ENCODE measurements at regions not wholly inside any gene's neighbourhood (a gene's known extent, or its start where the extent isn't known, plus 50 kb on each side); places are given as distances from the start of the nearest gene placed in this dataset.

DNA sequence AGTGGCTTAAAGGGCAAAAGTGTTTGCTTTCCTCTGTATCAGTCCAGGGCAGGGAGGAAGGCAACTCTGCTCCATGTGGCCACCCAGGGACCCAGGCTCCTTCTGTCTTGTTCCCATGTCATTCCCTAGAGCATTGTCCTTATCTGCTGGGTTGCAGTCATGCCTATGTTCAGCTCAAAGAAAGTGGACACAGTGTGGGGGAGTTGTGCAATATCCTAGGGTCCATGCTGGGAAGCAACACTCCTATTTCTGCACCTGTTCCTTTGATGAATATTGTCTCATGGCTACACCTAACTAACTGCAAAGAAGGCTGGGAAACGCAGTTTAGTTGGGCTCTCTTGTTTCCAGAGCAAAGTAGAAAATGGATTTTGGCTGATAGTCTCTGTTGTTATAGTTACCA is 107.0 kb upstream of the OTUD4 start:
- no peak for DNase-seq (ENCODE audit: low spot score in 2 of 2)
- intact Hi-C loops (cut with DNase I; ENCODE audit: low total_unique reads), result no loop called here
- H3K9me3 ChIP-seq, result no peaks in the 10 kb centered on the region
- no peaks in the 10 kb centered on the region for H3K4me1 ChIP-seq
- no peak overlapping the region for H3K27ac ChIP-seq
- H3K27me3 ChIP-seq, result no peaks in the 10 kb centered on the region
- TF ChIP-seq POLR2A (IDR thresholded peaks at IDR 0.05), result no peak
- TF ChIP-seq POLR2AphosphoS5 (IDR thresholded peaks at IDR 0.05), result no peak
- TF ChIP-seq, protein P1, sequence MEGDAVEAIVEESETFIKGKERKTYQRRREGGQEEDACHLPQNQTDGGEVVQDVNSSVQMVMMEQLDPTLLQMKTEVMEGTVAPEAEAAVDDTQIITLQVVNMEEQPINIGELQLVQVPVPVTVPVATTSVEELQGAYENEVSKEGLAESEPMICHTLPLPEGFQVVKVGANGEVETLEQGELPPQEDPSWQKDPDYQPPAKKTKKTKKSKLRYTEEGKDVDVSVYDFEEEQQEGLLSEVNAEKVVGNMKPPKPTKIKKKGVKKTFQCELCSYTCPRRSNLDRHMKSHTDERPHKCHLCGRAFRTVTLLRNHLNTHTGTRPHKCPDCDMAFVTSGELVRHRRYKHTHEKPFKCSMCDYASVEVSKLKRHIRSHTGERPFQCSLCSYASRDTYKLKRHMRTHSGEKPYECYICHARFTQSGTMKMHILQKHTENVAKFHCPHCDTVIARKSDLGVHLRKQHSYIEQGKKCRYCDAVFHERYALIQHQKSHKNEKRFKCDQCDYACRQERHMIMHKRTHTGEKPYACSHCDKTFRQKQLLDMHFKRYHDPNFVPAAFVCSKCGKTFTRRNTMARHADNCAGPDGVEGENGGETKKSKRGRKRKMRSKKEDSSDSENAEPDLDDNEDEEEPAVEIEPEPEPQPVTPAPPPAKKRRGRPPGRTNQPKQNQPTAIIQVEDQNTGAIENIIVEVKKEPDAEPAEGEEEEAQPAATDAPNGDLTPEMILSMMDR (IDR thresholded peaks at IDR 0.05), result no peak
- H3K36me3 ChIP-seq, result no peaks in the 10 kb centered on the region
- H3K4me3 ChIP-seq, result no peak overlapping the region

DNA sequence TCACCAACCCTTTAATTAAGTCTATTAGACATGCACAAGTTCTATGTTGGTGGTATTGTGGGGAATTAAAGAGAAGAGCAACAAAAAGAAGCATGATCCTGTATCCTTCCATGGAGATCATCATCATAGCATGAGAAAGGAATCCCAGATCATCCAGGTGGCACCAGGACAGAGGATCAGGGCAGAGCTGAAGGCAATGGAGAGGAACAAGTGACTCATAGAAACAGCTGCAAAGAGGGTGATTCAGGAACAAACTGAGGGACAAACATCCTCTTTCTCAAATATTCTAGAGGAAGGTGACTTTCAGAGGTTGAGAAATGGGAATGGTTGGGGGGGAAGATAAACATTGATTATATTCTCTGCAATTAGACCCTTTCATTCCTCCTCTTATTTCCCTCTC is 105.5 kb upstream of the OTUD4 start:
- intact Hi-C loops (cut with DNase I; ENCODE audit: low total_unique reads), result no loop called here
- DNase-seq (ENCODE audit: low spot score in 2 of 2), result no peak

DNA sequence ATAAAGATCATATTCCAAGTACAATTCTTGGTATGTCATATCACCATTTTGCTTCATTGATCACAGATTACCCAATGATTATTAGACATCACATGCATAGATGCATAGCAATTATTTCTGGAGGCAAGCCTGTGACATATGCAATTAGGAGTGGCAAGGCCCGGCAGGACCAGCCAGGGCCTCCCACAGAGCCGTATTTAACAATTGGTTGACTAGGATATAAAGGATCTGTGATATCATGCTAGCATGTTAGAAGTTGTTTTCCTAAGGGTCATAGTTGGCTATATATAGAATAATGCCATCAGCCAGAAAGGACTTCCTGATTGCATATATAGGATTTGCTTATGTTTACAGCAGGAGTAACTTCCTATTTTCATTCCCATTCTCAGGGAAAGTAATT is 103.5 kb upstream of the OTUD4 start:
- Histone ChIP-seq H3K9me3 (no peaks in the 10 kb centered on the region), H3K27ac (no peak overlapping the region), H3K4me1 (no peaks in the 10 kb centered on the region), H3K27me3 (no peaks in the 10 kb centered on the region), H3K36me3 (no peaks in the 10 kb centered on the region), H3K4me3 (no peak overlapping the region)
- TF ChIP-seq POLR2AphosphoS5 (IDR thresholded peaks at IDR 0.05) (no peak), POLR2A (IDR thresholded peaks at IDR 0.05) (no peak)
- TF ChIP-seq, protein P1 (IDR thresholded peaks at IDR 0.05), result no peak
- intact Hi-C loops (cut with DNase I; ENCODE audit: low total_unique reads), result no loop called here
- no peak for DNase-seq (ENCODE audit: low spot score in 2 of 2)

More for the DNA sequence above, 105.5 kb upstream of the OTUD4 start:
- Histone ChIP-seq H3K9me3 (no peaks in the 10 kb centered on the region), H3K27ac (no peak overlapping the region), H3K36me3 (no peaks in the 10 kb centered on the region), H3K4me1 (no peaks in the 10 kb centered on the region), H3K27me3 (no peaks in the 10 kb centered on the region), H3K4me3 (no peak overlapping the region)
- TF ChIP-seq POLR2A (IDR thresholded peaks at IDR 0.05), result no peak
- no peak for TF ChIP-seq POLR2AphosphoS5 (IDR thresholded peaks at IDR 0.05)
- TF ChIP-seq, protein P1 (IDR thresholded peaks at IDR 0.05), result no peak

DNA sequence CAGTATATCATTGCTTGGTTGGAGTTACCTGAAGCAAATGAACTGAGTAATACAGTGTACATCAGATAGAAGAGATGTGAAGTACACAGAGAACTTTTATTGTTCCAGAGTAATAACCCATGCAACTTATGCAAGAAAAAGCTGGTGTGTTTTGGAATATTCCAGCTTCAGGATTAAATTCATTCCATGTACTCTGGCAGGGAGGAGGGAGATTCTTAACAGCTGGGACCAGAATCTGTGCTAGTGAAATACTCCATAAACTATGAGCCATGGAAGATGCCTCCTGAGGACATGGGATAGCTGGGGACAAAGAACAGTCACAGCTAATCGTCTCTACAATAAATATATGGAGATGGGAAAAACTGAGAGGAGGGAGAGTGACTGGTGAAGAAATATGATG is 101.6 kb upstream of the OTUD4 start:
- Histone ChIP-seq H3K27ac (no peak overlapping the region), H3K9me3 (no peaks in the 10 kb centered on the region), H3K4me1 (no peaks in the 10 kb centered on the region), H3K36me3 (no peaks in the 10 kb centered on the region), H3K27me3 (no peaks in the 10 kb centered on the region), H3K4me3 (no peak overlapping the region)
- intact Hi-C loops (cut with DNase I; ENCODE audit: low total_unique reads), result no loop called here
- TF ChIP-seq, protein P1 (IDR thresholded peaks at IDR 0.05), result no peak
- no peak for TF ChIP-seq POLR2A (IDR thresholded peaks at IDR 0.05)
- no peak for TF ChIP-seq POLR2AphosphoS5 (IDR thresholded peaks at IDR 0.05)
- DNase-seq (ENCODE audit: low spot score in 2 of 2), result no peak

DNA sequence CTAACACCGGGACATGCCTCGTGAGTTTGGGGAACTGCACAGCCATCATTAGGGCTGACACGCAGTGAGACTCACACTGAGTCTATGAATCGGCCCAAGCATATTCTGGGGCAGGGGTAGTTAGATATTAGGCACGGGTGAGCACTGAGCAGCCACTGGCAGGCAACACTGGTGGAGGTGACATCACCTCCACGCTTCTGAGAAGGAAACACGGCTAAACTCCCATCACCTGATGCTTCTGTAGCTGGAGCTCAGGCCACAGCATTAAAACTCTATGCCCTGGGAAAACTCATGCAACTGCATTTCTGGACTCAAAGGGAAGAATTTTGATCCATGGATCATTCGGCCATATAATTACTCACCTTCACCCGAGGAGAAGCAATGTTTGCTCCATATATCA is 100.8 kb upstream of the OTUD4 start:
- TF ChIP-seq, protein P1 (IDR thresholded peaks at IDR 0.05), result no peak
- TF ChIP-seq POLR2AphosphoS5 (IDR thresholded peaks at IDR 0.05), result no peak
- no peak for TF ChIP-seq POLR2A (IDR thresholded peaks at IDR 0.05)
- H3K9me3 ChIP-seq, result no peaks in the 10 kb centered on the region
- no peaks in the 10 kb centered on the region for H3K27me3 ChIP-seq
- H3K4me3 ChIP-seq, result no peak overlapping the region
- H3K36me3 ChIP-seq, result no peaks in the 10 kb centered on the region
- no peaks in the 10 kb centered on the region for H3K4me1 ChIP-seq
- intact Hi-C loops (cut with DNase I; ENCODE audit: low total_unique reads), result no loop called here
- no peak overlapping the region for H3K27ac ChIP-seq
- no peak for DNase-seq (ENCODE audit: low spot score in 2 of 2)

All from breast epithelium (tissue), 4 donors.